ENCODE measurements at regions not wholly inside any gene's neighbourhood (a gene's known extent, or its start where the extent isn't known, plus 50 kb on each side); places are given as distances from the start of the nearest gene placed in this dataset.

- DNase-seq (ENCODE audit: low read depth): no peak
Observed at GRCh38 chr5:8908055-8908683, 637.7 kb downstream of the SEMA5A start.

- DNase-seq (ENCODE audit: low read depth): no peak
Observed at GRCh38 chr5:8912106-8912505, 633.8 kb downstream of the SEMA5A start.

DNA sequence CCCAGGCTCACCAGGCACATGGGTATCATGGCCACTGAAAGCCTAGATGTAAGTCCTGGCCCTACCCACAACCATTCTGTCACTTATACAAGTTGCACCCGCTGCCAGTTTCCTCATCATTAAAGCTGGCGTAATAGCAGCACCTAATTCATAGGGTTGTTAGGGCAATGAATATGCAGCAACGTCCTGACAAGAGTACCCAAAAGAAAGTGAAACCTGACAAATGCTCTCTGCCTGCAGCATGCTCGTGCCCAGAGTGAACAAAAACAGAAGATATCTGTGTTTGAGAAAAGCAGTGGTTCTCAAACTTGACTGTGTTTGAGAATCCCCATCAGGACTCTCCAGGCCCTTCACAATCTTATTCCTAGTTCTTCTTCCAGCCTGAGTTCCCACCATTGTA is 632.4 kb downstream of the SEMA5A start:
- DNase-seq (ENCODE audit: low read depth): no peak

GRCh38 chr5:8919096-8919495 is 626.8 kb downstream of the SEMA5A start:
- no peak for DNase-seq (ENCODE audit: low read depth)

- DNase-seq (ENCODE audit: low read depth): no peak
Observed at GRCh38 chr5:8923526-8923925, 622.3 kb downstream of the SEMA5A start.

DNA sequence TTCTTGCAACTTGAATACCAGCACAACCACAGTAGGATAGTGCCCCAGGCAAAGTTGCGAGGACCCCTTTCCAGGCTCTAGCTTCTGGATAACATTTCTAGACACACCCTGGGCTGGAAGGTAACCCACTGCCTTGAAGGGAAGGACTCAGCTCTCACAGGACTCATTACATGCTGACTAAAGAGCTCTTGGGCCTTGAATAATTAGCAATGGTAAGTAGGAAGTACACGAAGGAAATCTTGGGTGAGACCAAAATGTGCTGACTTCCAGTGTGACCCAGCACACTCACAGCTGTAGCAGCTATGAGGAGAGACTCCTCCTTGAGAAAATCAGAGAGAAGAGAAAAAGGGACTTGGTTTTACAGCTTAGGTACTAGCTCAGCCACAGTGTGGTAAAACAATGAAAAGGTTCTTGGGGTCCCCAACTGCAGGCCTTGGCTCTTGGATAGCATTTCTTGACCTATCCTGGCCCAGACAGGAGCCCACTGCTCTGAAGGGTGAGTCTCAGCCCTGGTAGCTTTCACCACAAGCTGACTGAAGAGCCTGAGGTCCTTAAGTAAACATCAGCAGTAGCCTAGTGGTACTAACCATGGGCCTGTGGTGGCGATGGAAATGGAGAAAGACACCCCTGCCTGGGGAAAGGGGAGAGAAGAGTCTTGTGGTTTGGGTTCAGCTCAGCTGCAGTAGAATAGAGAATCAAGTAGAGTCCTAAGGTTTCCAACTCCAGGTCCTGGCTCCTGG is 621.7 kb downstream of the SEMA5A start:
- DNase-seq (ENCODE audit: low read depth): no peak

DNA sequence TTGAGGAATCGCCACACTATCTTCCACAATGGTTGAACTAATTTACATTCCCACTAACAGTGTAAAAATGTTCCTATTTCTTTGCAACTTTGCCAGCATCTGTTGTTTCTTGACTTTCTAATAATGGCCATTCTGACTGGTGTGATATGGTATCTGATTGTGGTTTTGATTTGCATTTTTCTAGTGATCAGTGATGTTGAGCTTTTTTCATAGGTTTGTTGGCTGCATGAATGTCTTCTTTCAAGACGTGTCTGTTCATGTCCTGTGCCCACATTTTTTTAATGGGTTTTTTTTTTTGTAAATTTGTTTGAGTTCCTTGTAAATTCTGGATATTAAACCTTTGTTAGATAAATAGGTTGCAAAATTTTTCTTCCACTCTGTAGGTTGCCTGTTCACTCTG is 615.9 kb downstream of the SEMA5A start:
- DNase-seq (ENCODE audit: low read depth): no peak

DNA sequence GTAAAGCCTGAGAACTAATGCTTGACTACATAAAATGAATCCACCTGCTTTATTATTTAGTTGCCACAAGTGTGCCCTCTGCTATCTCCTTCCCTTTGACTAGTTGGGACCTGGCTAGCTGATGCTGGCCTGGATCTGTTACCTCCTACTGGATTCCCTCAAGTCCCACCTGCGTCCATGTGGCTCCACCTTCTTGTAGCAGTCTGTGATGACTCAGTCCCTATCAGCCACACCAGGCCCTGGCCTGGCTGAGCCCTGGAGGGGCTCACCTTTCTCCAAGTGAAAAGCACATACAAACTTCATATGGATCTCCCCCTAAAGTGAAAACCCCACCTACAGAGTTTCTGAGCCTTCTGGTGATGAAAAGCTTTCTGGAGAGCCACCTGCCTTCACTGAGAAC is 611.4 kb downstream of the SEMA5A start:
- DNase-seq (ENCODE audit: low read depth): no peak

GRCh38 chr5:8940934-8941333 is 604.9 kb downstream of the SEMA5A start:
- DNase-seq (ENCODE audit: low read depth): no peak

- no peak for DNase-seq (ENCODE audit: low read depth)
Observed at GRCh38 chr5:8943301-8943700, 602.6 kb downstream of the SEMA5A start.

GRCh38 chr5:8944005-8944404 is 601.9 kb downstream of the SEMA5A start:
- DNase-seq (ENCODE audit: low read depth): no peak

GRCh38 chr5:8945972-8946371 is 599.9 kb downstream of the SEMA5A start:
- DNase-seq (ENCODE audit: low read depth): no peak

DNA sequence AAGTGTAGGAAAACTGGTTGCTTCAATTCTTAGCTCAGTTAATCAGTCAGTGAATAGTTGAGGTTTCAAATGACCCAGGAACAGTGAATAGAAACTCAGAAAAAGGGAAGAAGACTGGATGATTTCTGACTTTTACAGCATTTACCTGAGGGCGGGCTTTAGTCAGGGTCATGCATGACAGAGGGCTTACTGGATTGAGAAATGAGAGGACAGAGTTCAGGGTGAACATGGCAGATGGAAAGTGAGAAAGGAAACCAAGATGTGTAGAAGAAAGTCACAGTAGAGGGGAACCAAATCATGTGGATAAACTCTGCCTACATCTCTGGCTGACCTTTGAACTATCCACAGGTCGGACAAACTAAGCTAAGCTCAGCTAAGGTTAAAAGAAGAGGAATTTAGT is 596.0 kb downstream of the SEMA5A start:
- no peak for DNase-seq (ENCODE audit: low read depth)

- no peak for DNase-seq (ENCODE audit: low read depth)
Observed at GRCh38 chr5:8952147-8952546, 593.7 kb downstream of the SEMA5A start.

GRCh38 chr5:8953016-8953415 is 592.9 kb downstream of the SEMA5A start:
- DNase-seq (ENCODE audit: low read depth): no peak

DNA sequence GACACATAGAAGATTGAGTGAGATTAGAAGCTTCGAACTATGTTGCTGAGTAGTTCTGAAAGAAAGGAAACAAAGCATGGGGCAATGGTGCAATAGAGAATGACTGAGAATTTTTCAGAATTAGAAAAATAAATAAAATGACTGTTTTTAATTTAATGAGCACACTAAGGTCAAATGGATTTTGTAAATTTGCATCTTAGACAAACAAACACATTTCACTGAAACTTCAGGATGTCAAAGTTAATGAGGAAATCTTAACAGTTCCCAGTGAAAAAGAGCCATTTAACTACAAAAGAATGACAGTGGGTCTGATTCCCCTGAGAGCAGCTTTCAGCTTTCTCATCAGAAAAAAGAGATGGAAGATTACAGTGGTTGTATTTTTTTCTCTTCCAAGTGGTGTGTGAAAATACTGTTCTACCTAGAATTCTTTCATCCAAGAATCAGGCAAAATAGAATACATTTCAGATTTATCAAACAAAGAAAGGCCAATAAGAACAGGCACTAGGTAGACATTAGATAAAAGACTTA is 591.9 kb downstream of the SEMA5A start:
- no peak for DNase-seq (ENCODE audit: low read depth)

DNA sequence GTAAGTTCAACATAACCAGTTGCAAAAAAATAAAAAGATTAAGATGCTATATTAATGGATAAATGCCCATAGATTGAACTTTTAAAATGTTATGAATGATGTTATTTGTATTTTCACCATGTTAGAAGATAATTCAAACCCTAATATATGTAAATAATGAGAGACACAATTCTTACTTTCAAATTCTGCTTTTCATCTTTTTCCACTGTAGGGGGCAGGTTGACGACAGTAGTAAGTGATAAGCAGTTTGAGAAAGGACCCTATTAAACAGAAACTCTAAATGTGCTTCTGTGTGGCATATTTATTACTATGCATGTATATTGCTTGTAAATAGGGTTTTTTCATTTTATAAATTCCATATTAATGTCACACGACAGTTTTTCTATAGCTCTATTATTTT is 591.1 kb downstream of the SEMA5A start:
- no peak for DNase-seq (ENCODE audit: low read depth)

DNA sequence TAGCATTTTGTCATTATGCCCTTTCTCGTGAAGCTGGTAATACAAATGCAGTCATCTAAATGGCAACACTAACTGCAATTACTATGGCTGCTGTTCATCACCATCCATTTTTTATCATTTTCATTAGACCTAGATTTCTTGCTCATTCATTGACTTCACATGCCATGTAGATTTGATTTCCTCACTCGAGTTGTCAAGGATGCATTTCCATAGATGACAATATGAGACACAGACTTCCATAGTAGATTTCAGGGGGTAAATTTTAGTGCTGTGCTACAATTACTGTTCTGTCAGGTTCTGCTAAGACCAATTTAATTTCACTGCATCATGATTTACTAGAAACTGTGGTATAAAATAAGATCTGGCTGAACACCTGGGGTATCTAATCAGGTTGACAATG is 589.2 kb downstream of the SEMA5A start:
- DNase-seq (ENCODE audit: low read depth): no peak

- no peak for DNase-seq (ENCODE audit: low read depth)
Observed at GRCh38 chr5:8958602-8959001, 587.3 kb downstream of the SEMA5A start.

GRCh38 chr5:8961219-8961618 is 584.7 kb downstream of the SEMA5A start:
- DNase-seq (ENCODE audit: low read depth): no peak

DNA sequence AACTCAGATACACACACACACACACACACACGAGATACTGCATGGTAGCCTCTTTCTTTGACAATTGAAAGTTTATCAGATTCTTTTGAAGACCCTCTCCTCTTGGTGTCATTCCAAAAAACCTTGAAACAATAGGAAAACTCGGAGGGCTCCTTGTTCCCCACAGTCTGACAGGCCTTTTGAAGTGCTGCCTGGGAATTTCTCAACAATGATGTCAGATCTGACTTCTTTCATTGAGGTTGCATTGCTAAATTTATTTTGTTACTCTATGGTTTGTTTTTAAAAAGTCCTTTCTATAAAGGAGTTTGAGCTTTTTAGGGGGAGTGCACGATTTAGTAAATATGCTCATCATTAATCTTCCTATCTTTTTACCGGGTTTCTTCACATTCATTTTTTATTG is 583.9 kb downstream of the SEMA5A start:
- no peak for DNase-seq (ENCODE audit: low read depth)

GRCh38 chr5:8981016-8981415 is 564.9 kb downstream of the SEMA5A start:
- DNase-seq (ENCODE audit: low read depth): no peak

DNA sequence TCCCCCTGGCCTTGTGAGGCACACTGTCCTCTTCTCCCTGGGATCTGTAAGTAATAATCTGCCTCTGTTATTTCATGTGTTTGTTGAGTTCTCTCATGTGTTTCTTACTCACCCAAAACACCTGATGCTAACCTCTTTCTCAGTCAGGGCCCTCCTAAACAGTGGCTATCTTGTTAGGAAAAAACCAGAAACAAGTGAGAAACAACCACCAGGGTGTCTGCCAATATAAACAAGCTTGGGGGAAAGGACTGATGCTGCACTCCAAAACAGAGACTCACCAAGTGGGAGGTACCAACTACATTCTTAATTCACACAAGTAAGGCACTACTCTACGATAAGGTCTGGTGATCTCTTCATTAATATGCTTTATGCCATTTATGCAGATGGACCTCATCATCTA is 564.4 kb downstream of the SEMA5A start:
- DNase-seq (ENCODE audit: low read depth): no peak

DNA sequence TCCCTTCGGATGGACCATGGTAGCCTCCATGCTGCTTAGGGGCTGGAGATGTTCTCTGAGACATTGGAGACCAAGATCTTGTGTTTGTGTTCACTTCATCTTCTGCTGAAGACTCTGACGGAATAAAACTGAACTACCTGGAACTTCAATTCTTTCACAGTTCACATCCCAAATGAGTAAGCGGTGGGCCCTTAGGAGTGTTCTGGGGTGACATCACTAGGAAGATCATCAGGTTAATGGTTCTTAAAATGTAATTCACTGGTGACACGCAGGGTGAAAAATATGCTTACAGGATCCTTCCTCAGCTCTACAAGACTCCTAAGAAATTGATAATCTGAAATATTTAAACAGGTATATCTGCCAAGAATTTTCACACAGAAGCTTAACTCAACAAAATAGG is 561.5 kb downstream of the SEMA5A start:
- no peak for DNase-seq (ENCODE audit: low read depth)

Data from activated T-helper 1 cell treated with Interleukin-2 at 50 U/mL for 16 hours (primary cell).